D721Med (cell line): ENCODE measurements at regions not wholly inside any gene's neighbourhood (a gene's known extent, or its start where the extent isn't known, plus 50 kb on each side); places are given as distances from the start of the nearest gene placed in this dataset.

Source experiments
- DNase-seq: peaks from one replicate; pipeline ENCODE4 v3.0.0; 2011; ENCODE audit warnings: low spot score; ENCODE audit not compliant: insufficient read length
- FAIRE-seq: peaks from 2 replicates; lab custom pipeline; 2011; peaks lifted over from hg19 to GRCh38; lab: Jason Lieb, UNC
- CTCF ChIP-seq: IDR thresholded peaks from 2 replicates; pipeline ENCODE4 v1.5.1; 2012; ENCODE audit warnings: mild to moderate bottlenecking, control low read depth; ENCODE audit not compliant: insufficient read depth; ENCODE audit errors: missing control alignments

- DNase-seq (no peak), FAIRE-seq (no peak)
- TF ChIP-seq CTCF: no peak
Observed at GRCh38 chr4:15366721-15367120, 61.1 kb upstream of the C1QTNF7 start.

GRCh38 chr4:15368856-15369255 is 59.0 kb upstream of the C1QTNF7 start:
- no peak for FAIRE-seq
- TF ChIP-seq CTCF: no peak
- DNase-seq: no peak

GRCh38 chr4:15370296-15370695 is 57.5 kb upstream of the C1QTNF7 start:
- DNase-seq (no peak), FAIRE-seq (no peak)
- no peak for TF ChIP-seq CTCF

- no peak for TF ChIP-seq CTCF
- DNase-seq (no peak), FAIRE-seq (no peak)
Observed at GRCh38 chr4:15373363-15373762, 54.5 kb upstream of the C1QTNF7 start.

GRCh38 chr4:15374656-15375055 is 53.2 kb upstream of the C1QTNF7 start:
- FAIRE-seq (no peak), DNase-seq (no peak)
- TF ChIP-seq CTCF: no peak

- DNase-seq: no peak
- no peak for TF ChIP-seq CTCF
- FAIRE-seq: no peak
Observed at GRCh38 chr4:15375667-15376066, 52.2 kb upstream of the C1QTNF7 start.

- no peak for TF ChIP-seq CTCF
- FAIRE-seq: no peak
- DNase-seq: no peak
Observed at GRCh38 chr4:15376145-15376544, 51.7 kb upstream of the C1QTNF7 start.
